ENCODE measurements at regions not wholly inside any gene's neighbourhood (a gene's known extent, or its start where the extent isn't known, plus 50 kb on each side); places are given as distances from the start of the nearest gene placed in this dataset.

DNA sequence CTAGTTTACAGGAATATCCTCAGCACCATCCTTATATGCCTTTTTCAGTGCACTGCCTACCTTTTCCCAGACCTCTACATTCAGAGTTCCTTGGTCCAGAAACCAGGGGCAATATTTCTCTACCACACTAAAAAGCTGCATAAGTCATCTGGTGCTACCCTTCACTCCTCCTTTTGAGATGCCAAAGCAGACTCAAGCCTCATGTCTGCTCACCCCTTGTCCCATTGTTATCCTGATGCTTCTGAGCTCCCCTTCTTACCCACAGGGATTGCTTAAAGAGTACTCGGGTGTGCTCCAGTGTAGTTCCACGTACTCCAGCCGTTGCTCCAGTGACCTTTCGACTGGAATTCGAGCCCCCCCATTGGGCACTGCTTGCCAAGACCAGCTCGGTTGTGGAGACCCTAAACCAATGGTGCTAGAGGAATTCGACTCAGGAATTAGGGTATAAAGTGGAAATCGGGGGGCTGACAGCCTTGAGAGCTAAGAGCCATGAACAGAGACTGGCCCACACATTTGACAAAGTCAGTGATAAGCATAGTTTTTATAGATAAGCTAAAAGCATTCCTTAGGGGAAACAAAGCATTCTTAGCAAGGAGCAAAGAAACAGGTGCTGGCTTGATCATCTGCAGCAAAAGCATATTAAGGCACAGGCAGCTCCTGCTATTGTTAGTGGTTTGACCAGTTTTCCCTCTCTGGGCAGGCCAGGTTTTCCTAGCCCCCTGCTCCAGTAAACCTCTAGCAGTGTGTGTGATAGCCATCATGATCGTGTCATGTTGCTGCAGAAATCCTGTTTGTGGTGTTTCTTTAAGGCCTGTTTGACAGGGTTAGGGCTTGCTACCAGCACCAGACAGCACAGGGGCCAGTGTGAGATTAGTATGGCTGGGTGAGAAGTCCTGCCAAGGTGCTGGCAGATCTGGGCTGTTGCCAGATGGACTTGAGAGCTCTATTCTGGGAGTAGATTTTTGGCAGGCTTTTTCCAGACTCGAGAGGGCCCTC lies 57.5 kb upstream of the WDR1 start:
- DNase-seq: no peak

DNA sequence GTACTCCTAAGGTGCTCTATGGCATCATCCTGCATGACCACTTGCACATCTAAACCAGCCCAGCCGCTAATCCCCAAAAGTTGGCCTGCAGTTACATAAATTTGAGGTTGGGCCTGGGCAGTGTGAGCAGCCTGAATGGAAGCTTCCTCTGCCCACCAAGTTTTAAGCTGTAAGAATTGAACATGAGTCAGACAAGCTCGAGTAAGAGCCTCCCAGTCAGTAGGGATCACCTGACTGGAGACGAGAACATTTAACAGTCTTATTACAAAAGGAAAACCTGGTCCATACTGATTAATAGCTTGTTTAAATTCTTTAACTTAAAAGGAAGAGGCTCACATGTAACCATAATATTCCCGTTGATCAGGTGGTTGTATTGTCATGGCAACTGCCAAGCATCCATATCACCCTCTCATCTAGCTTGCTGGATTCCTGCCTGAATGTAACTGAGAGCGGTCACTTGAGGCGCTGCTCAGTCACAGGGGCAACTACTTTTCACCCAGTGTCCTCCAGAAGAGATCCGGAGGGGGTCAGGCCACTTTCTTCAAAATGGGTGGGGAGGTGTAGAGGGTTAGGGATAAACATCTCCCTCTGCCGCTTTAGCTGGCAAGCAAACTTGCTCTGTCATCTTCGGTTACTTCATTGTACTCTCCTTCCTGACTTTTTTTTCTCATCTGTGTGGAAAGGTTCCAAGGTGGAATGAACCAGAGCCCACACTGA lies 56.6 kb upstream of the WDR1 start:
- no peak for DNase-seq

GRCh38 chr4:10172278-10172921 lies 55.8 kb upstream of the WDR1 start:
- DNase-seq: no peak

DNA sequence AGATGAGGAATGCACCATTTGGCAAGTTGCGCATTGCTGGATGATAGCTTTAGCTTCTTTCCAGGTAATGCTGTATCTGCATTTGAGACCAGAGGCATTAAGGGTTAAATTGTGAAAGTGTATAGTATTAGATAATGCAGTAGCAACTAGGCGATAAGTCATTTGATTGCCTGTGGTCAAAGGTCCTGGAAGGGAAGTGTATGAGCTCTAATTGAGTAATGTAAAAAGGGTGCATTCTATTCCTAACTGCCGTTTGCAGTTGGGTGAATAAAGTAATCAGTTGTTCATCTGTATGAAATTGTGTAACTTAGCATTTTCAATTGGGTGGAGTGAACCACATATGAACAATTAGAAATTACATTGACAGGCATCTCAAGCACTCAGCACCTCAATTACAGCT lies 54.5 kb upstream of the WDR1 start:
- no peak for DNase-seq

DNA sequence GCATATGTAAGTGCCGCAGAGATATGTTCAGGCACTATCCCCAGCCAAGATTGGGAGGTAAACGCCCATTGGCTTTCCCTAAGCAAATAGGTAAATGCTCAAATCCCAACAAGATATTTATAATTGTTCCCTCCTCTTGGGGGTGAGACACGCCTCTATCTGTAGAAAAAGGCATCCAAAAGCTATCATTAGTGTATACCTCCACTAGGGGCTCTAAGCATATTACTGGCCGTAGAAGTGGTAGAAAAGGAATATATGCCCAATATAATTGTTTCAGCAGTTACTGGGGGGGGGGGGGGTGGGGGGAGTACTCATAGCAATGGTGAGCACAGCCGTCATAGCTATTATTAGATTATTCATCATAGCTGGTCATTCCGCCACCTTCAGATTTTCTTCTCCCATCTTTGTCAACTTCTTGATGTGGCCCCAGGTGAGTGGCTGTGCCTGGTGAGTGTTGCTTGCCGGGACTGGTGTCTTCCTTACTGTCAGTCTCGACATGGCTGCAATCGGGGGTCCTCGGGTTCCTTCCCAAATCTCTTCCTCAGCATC lies 53.3 kb upstream of the WDR1 start:
- DNase-seq: no peak

- no peak for DNase-seq
These were observed 51.6 kb upstream of the WDR1 start for GRCh38 chr4:10168151-10168550.

- DNase-seq: no peak
These were observed 50.6 kb upstream of the WDR1 start for GRCh38 chr4:10167201-10167600.

Measured in CD4-positive, alpha-beta T cell treated with Interleukin-10 for 1 hour (primary cell).